ENCODE measurements at regions not wholly inside any gene's neighbourhood (a gene's known extent, or its start where the extent isn't known, plus 50 kb on each side); places are given as distances from the start of the nearest gene placed in this dataset.

DNA sequence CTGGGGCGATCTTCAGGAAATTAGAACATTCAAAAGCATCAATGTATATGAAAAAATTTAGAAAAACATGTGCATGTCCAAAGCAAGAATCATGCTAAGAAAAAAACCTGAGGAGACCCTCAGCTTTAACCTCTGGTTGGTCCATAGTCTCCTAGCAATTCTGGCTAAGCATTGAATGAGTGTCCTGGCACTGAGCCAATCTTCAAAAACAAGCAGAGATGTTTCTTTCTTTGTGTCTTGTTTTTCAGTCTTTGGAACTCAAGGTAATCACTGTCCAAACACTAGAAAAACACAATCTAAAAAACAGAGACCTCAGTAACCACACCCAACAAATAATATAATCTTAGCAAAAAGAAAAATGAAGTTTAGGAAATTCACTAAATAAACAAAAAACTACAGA lies 205.4 kb upstream of the CARD18 start:
- H3K4me3 Mint-ChIP-seq (ENCODE audit: unreplicated experiment): no peak overlapping the region
- no peak overlapping the region for H3K27ac Mint-ChIP-seq (ENCODE audit: low read depth, unreplicated experiment)
- peak; percentile 19 for DNase-seq (ENCODE audit: unreplicated experiment)
- BruUV-seq (replicated peaks): no TSS peak
- no peaks in the 10 kb centered on the region for H3K27me3 Mint-ChIP-seq (ENCODE audit: insufficient read depth, unreplicated experiment)
- ChIA-PET POLR2A (no interaction called here), CTCF (no interaction called here)
- no peaks in the 10 kb centered on the region for H3K4me1 Mint-ChIP-seq (ENCODE audit: insufficient read depth, unreplicated experiment)
- no peaks in the 10 kb centered on the region for H3K36me3 Mint-ChIP-seq (ENCODE audit: insufficient read depth, unreplicated experiment)
- no peak for TF ChIP-seq CTCF (IDR thresholded peaks at IDR 0.05; ENCODE audit: unreplicated experiment)
- intact Hi-C loops (cut with micrococcal nuclease): no loop called here
- peaks cover 17% of the 10 kb centered on the region for H3K9me3 Mint-ChIP-seq (ENCODE audit: unreplicated experiment)

- TF ChIP-seq CTCF (IDR thresholded peaks at IDR 0.05; ENCODE audit: unreplicated experiment): no peak
- DNase-seq (ENCODE audit: unreplicated experiment): no peak
- Mint-ChIP-seq H3K4me1 (ENCODE audit: insufficient read depth, unreplicated experiment) (no peaks in the 10 kb centered on the region), H3K27me3 (ENCODE audit: insufficient read depth, unreplicated experiment) (no peaks in the 10 kb centered on the region), H3K4me3 (ENCODE audit: unreplicated experiment) (no peak overlapping the region), H3K36me3 (ENCODE audit: insufficient read depth, unreplicated experiment) (no peaks in the 10 kb centered on the region), H3K27ac (ENCODE audit: low read depth, unreplicated experiment) (no peak overlapping the region), H3K9me3 (ENCODE audit: unreplicated experiment) (peaks cover 35% of the 10 kb centered on the region)
- intact Hi-C loops (cut with micrococcal nuclease): no loop called here
- POLR2A ChIA-PET: no interaction called here
- CTCF ChIA-PET: no interaction called here
- BruUV-seq (replicated peaks): no TSS peak
These were observed 194.6 kb upstream of the CARD18 start for GRCh38 chr11:105334025-105334714.

DNA sequence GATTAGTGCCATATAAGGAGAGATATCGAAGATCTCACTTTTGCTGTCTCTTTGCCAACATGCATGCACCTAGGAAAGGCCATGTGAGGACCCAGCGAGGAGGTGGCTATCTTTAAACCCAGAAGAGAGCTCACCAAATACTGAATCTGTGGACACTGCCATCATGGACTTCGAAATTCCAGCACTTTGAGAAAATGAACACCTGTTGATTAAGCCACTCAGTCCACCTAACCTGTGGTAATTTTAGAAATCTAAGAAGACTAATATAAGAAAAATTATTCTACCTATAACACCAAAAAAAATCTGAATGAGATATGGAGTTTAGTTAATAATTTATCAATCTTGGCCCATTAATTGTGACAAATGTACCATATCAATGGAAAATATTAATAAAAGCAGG lies 193.6 kb upstream of the CARD18 start:
- CTCF ChIA-PET: no interaction called here
- BruUV-seq (replicated peaks): no TSS peak
- intact Hi-C loops (cut with micrococcal nuclease): no loop called here
- no peaks in the 10 kb centered on the region for H3K36me3 Mint-ChIP-seq (ENCODE audit: insufficient read depth, unreplicated experiment)
- no peaks in the 10 kb centered on the region for H3K27me3 Mint-ChIP-seq (ENCODE audit: insufficient read depth, unreplicated experiment)
- no peak for DNase-seq (ENCODE audit: unreplicated experiment)
- H3K4me1 Mint-ChIP-seq (ENCODE audit: insufficient read depth, unreplicated experiment): no peaks in the 10 kb centered on the region
- TF ChIP-seq CTCF (IDR thresholded peaks at IDR 0.05; ENCODE audit: unreplicated experiment): no peak
- peaks cover 35% of the 10 kb centered on the region for H3K9me3 Mint-ChIP-seq (ENCODE audit: unreplicated experiment)
- POLR2A ChIA-PET: interaction anchor here (1.0 kb wide), 1 partner anchor 36 kb away, joined by 3 read pairs; no protein-coding TSS in a partner anchor
- H3K27ac Mint-ChIP-seq (ENCODE audit: low read depth, unreplicated experiment): no peak overlapping the region
- no peak overlapping the region for H3K4me3 Mint-ChIP-seq (ENCODE audit: unreplicated experiment)

DNA sequence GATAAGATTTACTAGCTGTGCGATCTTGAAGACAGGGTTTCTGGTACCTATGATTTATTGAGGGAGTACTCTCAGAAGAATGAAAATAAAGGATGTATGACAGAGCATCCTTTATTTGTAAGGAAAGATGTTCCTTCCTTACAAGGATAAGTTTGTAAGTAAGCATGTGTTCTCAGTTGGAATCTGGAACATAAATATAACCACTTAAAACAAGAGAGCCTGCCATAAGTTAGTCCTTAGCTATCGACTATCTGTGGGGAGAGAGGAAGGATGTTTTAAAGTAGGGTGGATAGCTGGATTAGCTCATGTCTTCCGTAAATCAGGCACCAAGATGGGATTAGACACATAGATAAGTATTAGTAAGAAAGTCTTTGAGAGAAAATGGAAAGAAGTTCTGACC lies 192.6 kb upstream of the CARD18 start:
- CTCF ChIA-PET: no interaction called here
- BruUV-seq (replicated peaks): no TSS peak
- Mint-ChIP-seq H3K9me3 (ENCODE audit: unreplicated experiment) (peaks cover 30% of the 10 kb centered on the region), H3K4me3 (ENCODE audit: unreplicated experiment) (no peak overlapping the region), H3K36me3 (ENCODE audit: insufficient read depth, unreplicated experiment) (no peaks in the 10 kb centered on the region), H3K4me1 (ENCODE audit: insufficient read depth, unreplicated experiment) (no peaks in the 10 kb centered on the region), H3K27ac (ENCODE audit: low read depth, unreplicated experiment) (no peak overlapping the region), H3K27me3 (ENCODE audit: insufficient read depth, unreplicated experiment) (no peaks in the 10 kb centered on the region)
- intact Hi-C loops (cut with micrococcal nuclease): no loop called here
- POLR2A ChIA-PET: interaction anchor here (1.0 kb wide), 1 partner anchor 37 kb away, joined by 3 read pairs; no protein-coding TSS in a partner anchor
- no peak for TF ChIP-seq CTCF (IDR thresholded peaks at IDR 0.05; ENCODE audit: unreplicated experiment)
- no peak for DNase-seq (ENCODE audit: unreplicated experiment)
